NCI-H524 treated with DMSO at 0.1 percent for 48 hours (cell line): ENCODE measurements at regions not wholly inside any gene's neighbourhood (a gene's known extent, or its start where the extent isn't known, plus 50 kb on each side); places are given as distances from the start of the nearest gene placed in this dataset.
"Not testable (repeated sequence)": the region's sequence is repeated elsewhere in the genome, so short reads cannot be mapped to it uniquely, and the experiment has no call there.

Experiments
- DNase-seq: peaks from one replicate; lab custom pipeline; 2025; lab: John Stamatoyannopoulos, UW

- DNase-seq, result no peak
Measured at GRCh38 chr2:39487398-39488250, 50.5 kb upstream of the MAP4K3 start.

- DNase-seq, result no peak
Measured at GRCh38 chr2:39488450-39488849, 51.4 kb upstream of the MAP4K3 start.

- no peak for DNase-seq
Measured at GRCh38 chr2:39490586-39490985, 53.5 kb upstream of the MAP4K3 start.

- no peak for DNase-seq
Measured at GRCh38 chr2:39491653-39492052, 54.6 kb upstream of the MAP4K3 start.

GRCh38 chr2:39492095-39492590, 55.1 kb upstream of the MAP4K3 start:
- no peak for DNase-seq

- DNase-seq, result no peak
Measured at GRCh38 chr2:39492716-39493115, 55.6 kb upstream of the MAP4K3 start.

- no peak for DNase-seq
Measured at GRCh38 chr2:39494784-39495251, 57.7 kb upstream of the MAP4K3 start.

GRCh38 chr2:39497082-39497801, 60.2 kb upstream of the MAP4K3 start:
- no peak for DNase-seq

GRCh38 chr2:39498176-39498575, 61.1 kb upstream of the MAP4K3 start:
- DNase-seq, result not testable (repeated sequence)

GRCh38 chr2:39498786-39499185, 61.7 kb upstream of the MAP4K3 start:
- DNase-seq, result no peak

GRCh38 chr2:39499336-39499735, 62.3 kb upstream of the MAP4K3 start:
- no peak for DNase-seq

- no peak for DNase-seq
Measured at GRCh38 chr2:39501412-39501811, 64.3 kb upstream of the MAP4K3 start.

- DNase-seq, result no peak
Measured at GRCh38 chr2:39503277-39503676, 66.2 kb upstream of the MAP4K3 start.

- no peak for DNase-seq
Measured at GRCh38 chr2:39504790-39505335, 67.8 kb upstream of the MAP4K3 start.

- DNase-seq, result no peak
Measured at GRCh38 chr2:39506215-39506614, 69.1 kb upstream of the MAP4K3 start.

- DNase-seq, result no peak
Measured at GRCh38 chr2:39508198-39508597, 71.1 kb upstream of the MAP4K3 start.

GRCh38 chr2:39510140-39510539, 73.1 kb upstream of the MAP4K3 start:
- DNase-seq, result no peak

- DNase-seq, result no peak
Measured at GRCh38 chr2:39511219-39511604, 74.1 kb upstream of the MAP4K3 start.

- DNase-seq, result no peak
Measured at GRCh38 chr2:39511605-39512433, 74.7 kb upstream of the MAP4K3 start.

GRCh38 chr2:39512434-39512935, 75.4 kb upstream of the MAP4K3 start:
- no peak for DNase-seq

- no peak for DNase-seq
Measured at GRCh38 chr2:39512941-39513340, 75.9 kb upstream of the MAP4K3 start.

- no peak for DNase-seq
Measured at GRCh38 chr2:39513641-39514094, 76.6 kb upstream of the MAP4K3 start.
